Lower leg skin (tissue), 3 donors: ENCODE measurements at regions not wholly inside any gene's neighbourhood (a gene's known extent, or its start where the extent isn't known, plus 50 kb on each side); places are given as distances from the start of the nearest gene placed in this dataset.

Source experiments
- POLR2A ChIP-seq, 2 donors: fragments of 450-650 bp; IDR thresholded peaks; one replicate each; pipeline ENCODE4 v1.6.1; 2016 to 2017; ENCODE audit warnings: antibody characterized with exemption in 2 of 2, mild to moderate bottlenecking in 1 of 2, moderate library complexity in 1 of 2
- TF ChIP-seq, protein P1 (sequence below), 3 donors: fragments of 450-650 bp; IDR thresholded peaks; one replicate each; pipeline ENCODE4 v1.5.1; 2016; ENCODE audit warnings: antibody characterized with exemption in 3 of 3, mild to moderate bottlenecking in 3 of 3, moderate library complexity in 2 of 3

DNA sequence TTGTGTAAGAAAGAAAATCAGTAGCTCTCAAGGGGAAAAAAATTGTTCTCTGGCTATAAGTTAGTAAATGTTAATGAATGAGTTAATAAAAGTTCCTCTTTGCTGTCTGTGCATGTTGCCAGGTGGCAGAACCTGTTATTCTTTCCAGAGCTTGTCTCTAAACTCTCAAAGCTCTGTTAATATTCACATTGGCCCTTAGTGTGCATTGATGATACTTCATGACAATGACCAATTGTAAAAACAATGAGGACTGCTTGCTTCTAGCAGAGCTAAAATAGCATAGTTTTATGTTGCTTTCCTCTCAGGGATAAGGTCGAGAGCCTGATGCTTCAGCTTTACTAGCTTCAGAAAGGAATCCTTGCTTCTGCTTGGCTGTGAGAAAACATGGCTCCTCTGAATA, 91.5 kb downstream of the RAD51AP2 start:
- TF ChIP-seq, protein P1, sequence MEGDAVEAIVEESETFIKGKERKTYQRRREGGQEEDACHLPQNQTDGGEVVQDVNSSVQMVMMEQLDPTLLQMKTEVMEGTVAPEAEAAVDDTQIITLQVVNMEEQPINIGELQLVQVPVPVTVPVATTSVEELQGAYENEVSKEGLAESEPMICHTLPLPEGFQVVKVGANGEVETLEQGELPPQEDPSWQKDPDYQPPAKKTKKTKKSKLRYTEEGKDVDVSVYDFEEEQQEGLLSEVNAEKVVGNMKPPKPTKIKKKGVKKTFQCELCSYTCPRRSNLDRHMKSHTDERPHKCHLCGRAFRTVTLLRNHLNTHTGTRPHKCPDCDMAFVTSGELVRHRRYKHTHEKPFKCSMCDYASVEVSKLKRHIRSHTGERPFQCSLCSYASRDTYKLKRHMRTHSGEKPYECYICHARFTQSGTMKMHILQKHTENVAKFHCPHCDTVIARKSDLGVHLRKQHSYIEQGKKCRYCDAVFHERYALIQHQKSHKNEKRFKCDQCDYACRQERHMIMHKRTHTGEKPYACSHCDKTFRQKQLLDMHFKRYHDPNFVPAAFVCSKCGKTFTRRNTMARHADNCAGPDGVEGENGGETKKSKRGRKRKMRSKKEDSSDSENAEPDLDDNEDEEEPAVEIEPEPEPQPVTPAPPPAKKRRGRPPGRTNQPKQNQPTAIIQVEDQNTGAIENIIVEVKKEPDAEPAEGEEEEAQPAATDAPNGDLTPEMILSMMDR (IDR thresholded peaks at IDR 0.05): no peak
- no peak for TF ChIP-seq POLR2A (IDR thresholded peaks at IDR 0.05)
